H54 (cell line): ENCODE measurements at regions not wholly inside any gene's neighbourhood (a gene's known extent, or its start where the extent isn't known, plus 50 kb on each side); places are given as distances from the start of the nearest gene placed in this dataset.

Experiments used
- DNase-seq: peaks from one replicate; pipeline ENCODE4 v3.0.0; 2011; ENCODE audit warnings: low spot score, mixed read lengths; ENCODE audit not compliant: insufficient read length
- FAIRE-seq: peaks from 3 replicates; lab custom pipeline; 2011; peaks lifted over from hg19 to GRCh38; lab: Jason Lieb, UNC
- POLR2A ChIP-seq: IDR thresholded peaks from 2 replicates; pipeline ENCODE4 v1.6.1; 2011; ENCODE audit warnings: low read depth, mild to moderate bottlenecking, low read length

- DNase-seq (no peak), FAIRE-seq (no peak)
- no peak for TF ChIP-seq POLR2A
These were observed 1058.7 kb upstream of the KLHL29 start for GRCh38 chr2:22326250-22326649.

- no peak for FAIRE-seq
- no peak for DNase-seq
These were observed 1055.5 kb upstream of the KLHL29 start for GRCh38 chr2:22329211-22330154.

GRCh38 chr2:22336414-22336813, 1048.6 kb upstream of the KLHL29 start:
- DNase-seq (no peak), FAIRE-seq (no peak)

More at GRCh38 chr2:22329211-22330154, 1055.5 kb upstream of the KLHL29 start:
- TF ChIP-seq POLR2A: no peak

GRCh38 chr2:22340716-22341115, 1044.3 kb upstream of the KLHL29 start:
- TF ChIP-seq POLR2A: no peak
- DNase-seq: no peak
- no peak for FAIRE-seq

More at GRCh38 chr2:22336414-22336813, 1048.6 kb upstream of the KLHL29 start:
- TF ChIP-seq POLR2A: no peak

- no peak for DNase-seq
- FAIRE-seq: no peak
- no peak for TF ChIP-seq POLR2A
These were observed 1037.7 kb upstream of the KLHL29 start for GRCh38 chr2:22347306-22347705.

GRCh38 chr2:22350621-22351020, 1034.4 kb upstream of the KLHL29 start:
- FAIRE-seq (no peak), DNase-seq (no peak)
- no peak for TF ChIP-seq POLR2A

GRCh38 chr2:22355816-22356433, 1029.1 kb upstream of the KLHL29 start:
- DNase-seq (no peak), FAIRE-seq (peak; percentile 20)
- TF ChIP-seq POLR2A: no peak

GRCh38 chr2:22359071-22359672, 1025.8 kb upstream of the KLHL29 start:
- TF ChIP-seq POLR2A: no peak
- FAIRE-seq (no peak), DNase-seq (no peak)

- DNase-seq: no peak
- FAIRE-seq: no peak
- TF ChIP-seq POLR2A: no peak
These were observed 1024.1 kb upstream of the KLHL29 start for GRCh38 chr2:22360735-22361374.

- no peak for DNase-seq
- no peak for FAIRE-seq
- TF ChIP-seq POLR2A: no peak
These were observed 1023.4 kb upstream of the KLHL29 start for GRCh38 chr2:22361571-22361970.

- TF ChIP-seq POLR2A: no peak
- no peak for FAIRE-seq
- DNase-seq: no peak
These were observed 1009.9 kb upstream of the KLHL29 start for GRCh38 chr2:22375096-22375495.

- no peak for FAIRE-seq
- no peak for TF ChIP-seq POLR2A
- no peak for DNase-seq
These were observed 1007.7 kb upstream of the KLHL29 start for GRCh38 chr2:22377268-22377667.

GRCh38 chr2:22382479-22383169, 1002.4 kb upstream of the KLHL29 start:
- no peak for TF ChIP-seq POLR2A
- DNase-seq: no peak
- FAIRE-seq: no peak
